SKM-1 (cell line): ENCODE measurements at regions not wholly inside any gene's neighbourhood (a gene's known extent, or its start where the extent isn't known, plus 50 kb on each side); places are given as distances from the start of the nearest gene placed in this dataset.

ENCODE experiments used
- DNase-seq: peaks from one replicate; lab custom pipeline; 2025; ENCODE audit not compliant: unreplicated experiment; lab: John Stamatoyannopoulos, UW

DNA sequence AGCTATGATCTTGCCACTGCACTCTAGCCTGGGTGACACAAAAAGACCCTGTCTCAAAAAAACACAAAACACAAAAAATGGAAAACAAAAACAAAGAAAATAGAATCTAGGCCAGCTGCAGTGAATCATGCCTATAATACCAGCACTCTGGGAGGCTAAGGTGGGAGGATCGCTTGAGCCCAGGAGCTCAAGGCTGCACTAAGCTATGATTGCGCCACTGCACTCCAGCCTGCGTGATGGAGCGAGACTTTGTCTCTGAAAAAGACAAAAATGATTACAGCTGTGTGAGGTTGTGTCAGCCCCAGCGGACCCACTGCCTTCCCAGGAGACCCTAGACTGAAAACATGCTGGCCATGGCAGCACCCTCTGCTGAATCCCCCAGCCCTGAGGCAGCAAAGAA is 80.2 kb upstream of the ZBTB40 start:
- DNase-seq = no peak

DNA sequence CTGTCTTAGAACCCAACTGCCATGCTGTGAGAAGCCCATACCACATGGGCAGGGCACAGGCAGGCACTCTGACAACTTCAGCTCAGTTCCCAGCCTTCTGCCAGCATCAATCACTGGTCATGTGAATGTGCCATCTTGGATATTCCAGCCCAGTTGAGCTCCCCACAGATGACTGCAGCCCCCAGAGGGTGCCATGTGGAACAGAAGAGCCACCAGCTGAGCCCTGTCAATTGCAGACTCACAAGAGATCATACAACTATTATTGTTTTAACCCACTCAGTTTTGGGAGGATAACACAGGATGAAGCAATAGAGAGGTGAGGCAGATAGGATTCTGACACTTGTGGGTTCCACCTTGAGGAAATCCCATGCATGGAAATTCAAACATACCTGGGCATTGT is 78.4 kb upstream of the ZBTB40 start:
- no peak for DNase-seq

DNA sequence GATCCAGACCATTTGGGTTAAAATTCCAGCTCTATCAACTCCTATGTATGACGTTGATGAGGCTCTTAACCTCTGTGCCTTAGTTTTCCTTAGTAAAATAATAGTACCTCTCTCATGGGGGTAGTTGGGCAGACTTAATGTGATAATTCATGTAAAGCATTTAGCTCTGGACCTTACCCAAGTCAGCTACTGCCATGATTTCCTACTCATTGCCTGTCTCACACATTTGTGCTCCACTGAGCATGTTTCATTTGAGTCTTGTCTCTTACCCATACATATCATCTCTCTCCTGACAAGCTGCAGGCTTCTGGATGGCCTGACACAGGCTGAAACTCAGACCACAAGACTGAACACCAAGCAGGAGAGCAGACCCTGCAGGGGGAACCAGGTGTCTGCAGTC is 77.7 kb upstream of the ZBTB40 start:
- no peak for DNase-seq

DNA sequence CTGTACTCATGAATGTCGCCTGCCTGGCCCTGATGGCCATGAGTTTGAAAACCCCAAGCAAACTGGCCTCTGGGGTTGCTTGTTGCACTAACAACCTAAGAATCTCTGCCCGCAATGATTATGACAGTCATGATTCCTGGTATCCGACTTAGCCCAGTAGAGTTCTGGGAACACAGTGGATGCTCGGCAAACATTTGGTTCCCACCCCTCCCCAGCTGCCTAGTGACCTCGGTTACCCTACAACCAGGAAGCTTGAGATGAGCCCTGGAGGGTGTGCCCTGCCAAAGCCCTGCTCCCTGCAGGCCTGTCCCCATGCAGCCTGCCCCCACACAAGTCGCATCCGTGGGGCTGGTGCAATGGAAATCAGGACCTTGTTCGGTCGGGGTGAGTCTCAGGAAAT is 76.0 kb upstream of the ZBTB40 start:
- DNase-seq = no peak

DNA sequence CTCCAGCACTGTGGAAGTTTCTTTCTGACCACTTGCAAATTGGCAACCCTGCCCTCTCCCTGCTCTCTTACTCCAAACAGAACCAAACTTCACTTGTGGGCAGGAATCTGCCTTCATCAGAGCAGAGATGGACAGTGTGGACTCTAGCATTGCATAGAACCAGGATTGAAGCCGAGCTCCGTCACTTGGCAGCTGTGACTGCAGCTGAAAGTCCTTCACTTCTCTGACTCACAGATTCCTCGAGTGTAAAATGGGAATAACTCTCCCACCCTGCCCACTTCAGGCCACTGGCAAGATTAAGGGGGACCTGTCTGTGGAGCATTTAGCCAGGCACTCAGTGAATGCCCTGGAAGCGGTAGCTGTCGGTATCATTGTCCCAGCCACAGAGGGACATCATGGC is 75.7 kb upstream of the ZBTB40 start:
- DNase-seq = no peak

DNA sequence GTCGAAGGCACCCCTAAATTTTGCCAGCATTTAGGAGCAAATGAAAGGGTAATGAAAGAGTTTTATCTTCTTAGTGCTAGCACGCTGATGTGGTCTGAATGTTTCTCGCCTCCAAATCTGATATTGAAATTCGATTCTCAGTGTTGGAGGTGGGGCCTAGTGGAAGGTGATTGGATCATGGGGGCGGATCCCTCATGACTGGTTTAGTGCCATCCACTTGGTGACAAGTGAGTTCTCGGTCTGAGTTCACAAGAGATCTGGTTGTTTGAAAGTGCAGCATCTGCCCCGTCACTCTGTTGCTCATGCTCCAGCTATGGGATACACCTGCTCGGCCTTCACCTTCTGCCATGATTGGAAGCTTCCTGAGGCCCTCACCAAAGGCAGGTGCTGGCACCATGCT is 75.1 kb upstream of the ZBTB40 start:
- DNase-seq = no peak

DNA sequence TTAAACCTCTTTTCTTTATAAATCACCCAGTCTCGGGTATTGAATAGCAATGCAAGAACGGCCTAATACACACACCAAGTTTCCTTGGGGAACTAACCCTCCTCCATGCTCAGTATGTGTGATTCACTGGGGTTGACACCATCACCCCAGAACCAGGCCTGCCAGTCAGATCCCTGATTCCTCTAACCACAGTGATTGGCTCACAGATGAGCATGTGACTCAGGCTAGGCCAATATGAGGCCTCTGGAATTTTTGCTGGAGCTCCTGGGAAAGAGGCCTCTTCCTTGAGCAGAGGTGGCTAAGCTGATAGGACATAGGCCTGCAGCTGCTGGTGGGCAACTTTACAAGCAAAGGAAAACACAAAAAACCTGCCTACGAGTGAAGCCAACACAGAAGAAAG is 74.7 kb upstream of the ZBTB40 start:
- DNase-seq = no peak

DNA sequence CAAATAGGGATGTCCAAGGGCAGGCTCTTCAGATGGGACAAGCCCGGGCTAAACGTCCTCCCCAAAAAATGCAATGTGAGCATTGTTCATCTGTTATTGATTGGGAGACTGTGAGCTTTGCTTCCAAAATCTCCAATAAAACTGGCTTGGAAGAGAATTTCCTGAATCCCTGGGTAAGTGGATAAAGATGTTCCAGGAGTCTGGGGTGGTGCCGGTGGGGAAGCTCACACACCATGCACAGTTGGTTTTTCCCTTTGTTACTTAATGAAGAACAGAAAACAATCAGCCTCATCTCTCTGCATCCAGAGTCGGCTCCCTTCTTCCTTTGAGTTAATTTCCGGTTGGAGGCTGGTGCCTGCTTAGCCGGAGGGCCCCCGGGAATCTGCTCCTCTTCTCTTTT is 72.1 kb upstream of the ZBTB40 start:
- DNase-seq = no peak

DNA sequence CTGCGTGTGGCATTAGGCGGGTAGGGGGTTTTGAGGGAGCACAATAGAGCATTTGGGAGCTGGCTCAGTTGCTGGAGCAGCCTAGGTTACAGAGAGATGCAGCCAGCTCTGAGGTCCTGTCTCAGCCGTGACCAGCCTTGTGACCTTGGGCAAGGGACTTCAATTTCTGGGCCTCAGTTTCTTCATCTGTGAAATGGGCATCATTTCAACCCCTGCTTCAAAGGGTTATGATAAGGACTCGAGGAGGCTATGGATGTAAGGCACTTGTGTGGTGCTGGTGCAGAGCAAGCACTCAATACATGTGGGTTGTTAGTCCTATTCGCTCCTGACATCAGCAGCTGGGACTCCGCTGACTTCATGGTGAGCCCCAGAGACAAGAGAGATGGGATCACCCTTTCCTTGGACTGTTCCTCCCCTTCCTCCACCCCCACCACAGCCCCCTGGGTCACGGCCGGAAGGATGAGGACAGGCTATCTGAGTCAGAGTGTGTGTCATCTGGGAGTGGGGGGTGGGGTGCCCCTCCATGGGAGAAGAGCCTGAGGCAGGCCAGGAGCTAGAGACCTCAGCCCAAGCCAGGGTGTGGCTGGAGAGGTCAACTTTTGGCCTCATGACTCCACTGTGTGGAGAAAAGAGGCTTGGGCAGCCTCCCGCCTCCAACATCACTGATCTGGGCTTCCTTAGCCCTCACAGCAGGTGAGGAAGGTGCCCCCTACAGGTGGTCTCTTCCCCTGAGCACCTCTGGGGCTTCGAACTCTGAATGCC is 71.4 kb upstream of the ZBTB40 start:
- DNase-seq = no peak

DNA sequence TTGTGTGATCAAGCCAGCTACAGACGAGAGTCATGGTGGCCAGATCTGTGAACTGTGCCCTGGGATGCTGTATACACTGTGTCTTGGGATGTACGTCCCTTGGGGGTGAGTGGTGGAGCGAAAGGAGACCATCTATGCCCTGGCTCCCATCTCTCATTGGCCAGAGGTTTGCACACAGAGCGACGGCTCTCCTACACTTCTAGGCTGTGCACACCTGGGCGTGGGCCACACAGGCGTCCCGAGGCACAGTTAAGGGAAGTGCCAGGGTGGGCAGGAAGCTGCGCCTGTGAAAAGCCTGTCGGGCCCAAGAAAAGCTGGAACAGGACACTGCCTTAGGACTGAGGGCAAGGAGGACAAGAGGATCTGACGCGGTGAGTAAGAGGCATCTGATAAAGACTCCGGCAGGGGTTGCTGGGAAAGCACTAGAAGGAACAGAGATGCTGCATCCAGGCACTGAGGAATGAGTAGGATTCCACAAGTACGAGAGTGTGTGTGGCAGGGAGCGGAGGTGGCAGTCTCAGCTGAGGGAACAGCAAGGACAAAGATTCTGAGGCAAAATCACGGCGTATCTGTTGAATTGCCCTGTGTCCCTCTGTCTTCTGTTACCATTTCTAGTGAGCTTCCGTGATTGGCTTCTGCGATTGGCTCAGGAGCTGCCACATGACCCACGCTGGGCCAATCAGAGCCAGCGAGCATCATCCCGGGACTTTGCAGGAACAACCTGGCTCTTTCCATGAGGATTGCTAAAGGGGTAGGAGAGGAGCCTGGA is 67.9 kb upstream of the ZBTB40 start:
- DNase-seq = no peak

DNA sequence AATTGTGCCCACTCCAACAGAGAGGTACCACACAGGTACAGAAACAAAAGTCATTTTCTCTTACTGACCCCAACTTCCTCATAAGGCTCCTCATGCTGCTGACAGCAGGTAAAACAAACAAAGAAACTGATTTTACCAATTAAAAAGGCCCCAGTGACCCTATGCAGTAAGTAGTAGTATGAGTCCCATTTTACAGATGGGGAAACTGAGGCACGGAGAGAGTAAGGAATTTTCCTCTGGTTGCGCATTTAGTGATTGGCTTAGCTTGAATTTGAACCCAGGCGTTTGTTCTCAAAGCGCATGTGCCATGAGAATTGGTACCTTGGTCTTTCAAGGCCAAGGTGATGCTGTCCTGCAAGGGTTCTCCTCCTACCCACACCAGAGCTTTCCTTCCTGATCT is 66.1 kb upstream of the ZBTB40 start:
- no peak for DNase-seq

DNA sequence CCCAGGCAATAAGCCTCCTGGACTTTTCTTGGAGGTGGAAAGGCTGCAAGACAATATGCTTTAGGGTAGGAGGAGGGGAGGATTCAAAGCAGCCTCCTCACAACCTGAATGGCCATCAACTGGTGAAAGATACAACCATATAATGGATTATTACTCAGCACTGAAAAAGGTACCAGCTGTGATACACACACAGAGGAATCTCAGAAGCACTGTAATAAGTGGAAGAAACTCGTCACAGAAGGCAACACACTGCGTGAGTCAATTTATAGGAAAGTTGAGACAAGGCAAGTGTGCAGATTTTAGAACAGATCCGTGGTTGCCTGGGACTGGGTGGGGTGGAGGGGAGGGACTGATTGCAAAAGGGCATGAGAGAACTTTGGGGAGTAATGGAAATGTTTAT is 64.9 kb upstream of the ZBTB40 start:
- no peak for DNase-seq

DNA sequence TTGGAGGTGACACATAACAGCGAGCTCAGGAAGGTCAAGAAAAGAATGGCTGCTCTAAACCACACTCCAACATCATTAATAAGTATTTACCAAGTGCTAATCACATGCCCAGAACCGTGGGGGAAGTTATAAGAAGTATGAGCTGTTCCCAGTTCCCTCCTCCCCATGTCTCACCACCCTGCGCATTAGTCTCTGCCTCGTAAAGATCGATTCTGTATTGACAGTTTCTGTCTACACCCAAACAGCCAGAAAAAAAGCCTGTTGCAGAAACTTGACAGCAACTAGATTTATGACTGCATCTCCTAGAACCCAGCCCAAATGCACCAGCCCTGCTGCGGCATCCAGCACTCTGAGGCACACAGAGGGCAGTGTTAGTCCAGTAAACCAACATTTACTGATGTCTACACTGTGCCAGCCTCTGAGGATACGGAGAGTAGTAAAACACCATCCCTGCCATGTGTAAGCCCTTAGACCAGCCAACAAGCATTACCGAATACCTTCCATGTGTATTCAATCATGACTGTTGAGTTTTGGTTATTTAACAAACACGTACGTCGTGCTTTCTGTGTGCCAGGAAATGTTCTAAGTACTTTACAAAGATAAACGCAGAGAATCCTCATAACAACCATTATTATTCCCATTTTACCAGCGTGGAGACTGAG is 63.6 kb upstream of the ZBTB40 start:
- no peak for DNase-seq

DNA sequence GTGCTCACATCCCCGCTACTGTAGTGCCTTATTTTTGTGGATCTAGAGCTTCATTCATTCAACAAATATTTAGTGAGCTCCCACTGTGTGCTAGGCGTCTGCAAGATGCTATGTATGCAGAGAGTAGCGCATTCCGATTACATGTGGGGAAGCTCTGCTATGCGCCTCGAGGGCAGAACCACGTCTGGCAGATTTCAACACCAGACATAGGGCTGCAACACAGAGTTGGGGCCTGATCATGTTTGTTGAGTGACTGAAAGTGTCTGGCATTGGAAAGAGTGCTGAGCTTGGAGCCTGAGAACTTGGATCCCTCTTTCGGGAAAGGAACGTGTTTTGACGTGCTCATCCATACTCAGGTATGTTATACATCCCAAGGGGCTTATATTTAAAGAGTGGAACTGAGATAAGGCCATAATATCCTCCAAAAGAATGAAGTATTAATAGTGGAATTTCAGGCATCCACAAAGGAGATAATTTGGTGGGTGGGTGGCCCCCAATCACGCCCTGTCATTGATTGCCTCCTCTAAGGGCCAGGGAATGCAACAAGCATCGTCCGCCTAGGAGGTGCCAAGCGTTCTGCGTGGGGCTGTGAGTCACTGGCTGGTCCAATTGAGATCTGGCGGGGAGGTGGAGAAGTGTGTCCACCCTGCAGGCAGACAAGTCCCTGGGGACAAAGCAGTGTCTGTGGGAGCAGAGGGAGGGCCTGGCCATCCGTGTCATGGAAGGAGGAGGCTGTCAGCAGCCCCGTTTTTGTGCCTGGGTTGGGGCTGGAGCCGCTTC is 62.8 kb upstream of the ZBTB40 start:
- no peak for DNase-seq

DNA sequence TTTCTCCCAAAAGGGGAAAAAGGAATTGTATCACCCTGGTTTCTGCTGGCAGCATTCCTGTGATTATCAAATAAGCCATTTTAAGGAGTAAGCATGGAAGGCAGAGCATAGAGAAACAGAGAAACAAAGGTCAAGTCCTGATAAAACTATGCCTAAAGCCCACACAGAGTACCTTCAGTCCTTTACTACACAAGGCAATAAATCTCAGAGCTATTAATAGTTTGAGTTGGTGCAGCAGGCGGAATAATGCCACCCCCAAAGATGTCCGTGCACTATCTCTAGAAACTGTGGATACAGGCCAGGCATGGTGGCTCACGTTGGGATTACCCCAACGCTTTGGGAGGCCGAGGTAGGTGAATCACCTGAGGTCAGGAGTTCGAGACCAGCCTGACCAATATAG is 58.1 kb upstream of the ZBTB40 start:
- DNase-seq = no peak

DNA sequence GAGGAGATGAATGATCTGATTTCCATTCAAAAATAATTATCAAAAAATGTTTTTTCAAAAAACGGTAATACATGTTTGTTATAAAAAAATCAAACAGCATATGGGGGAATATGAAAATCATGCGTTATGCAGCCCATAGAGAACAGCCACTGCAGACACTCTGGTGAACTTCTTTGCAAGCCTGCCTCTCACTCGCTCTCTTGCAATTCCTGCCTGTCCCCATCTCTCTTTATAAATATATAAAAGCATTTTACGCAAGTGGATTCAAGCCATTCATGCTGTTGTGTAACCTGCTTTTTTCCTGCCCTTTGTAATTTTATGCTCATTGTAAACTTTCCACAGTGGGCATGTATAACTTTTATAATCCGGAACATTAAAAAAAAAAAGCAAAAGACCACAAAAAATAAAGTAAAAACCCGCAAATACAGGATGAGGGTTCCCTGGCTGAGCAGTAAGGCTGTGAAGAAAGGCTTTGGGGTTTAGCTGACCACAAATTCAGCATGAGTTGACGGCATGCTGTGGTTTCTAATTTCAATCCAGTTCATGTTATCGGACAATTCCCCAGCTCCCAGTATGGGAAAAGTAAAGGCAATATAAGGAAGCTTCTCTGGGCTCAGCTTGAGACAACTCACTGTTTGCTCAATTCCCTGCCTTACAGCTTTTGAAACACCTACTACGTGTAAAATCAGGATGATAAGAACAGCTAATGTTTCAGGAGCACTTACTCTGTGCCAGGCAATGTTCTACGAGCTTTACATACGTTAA is 52.8 kb upstream of the ZBTB40 start:
- no peak for DNase-seq

DNA sequence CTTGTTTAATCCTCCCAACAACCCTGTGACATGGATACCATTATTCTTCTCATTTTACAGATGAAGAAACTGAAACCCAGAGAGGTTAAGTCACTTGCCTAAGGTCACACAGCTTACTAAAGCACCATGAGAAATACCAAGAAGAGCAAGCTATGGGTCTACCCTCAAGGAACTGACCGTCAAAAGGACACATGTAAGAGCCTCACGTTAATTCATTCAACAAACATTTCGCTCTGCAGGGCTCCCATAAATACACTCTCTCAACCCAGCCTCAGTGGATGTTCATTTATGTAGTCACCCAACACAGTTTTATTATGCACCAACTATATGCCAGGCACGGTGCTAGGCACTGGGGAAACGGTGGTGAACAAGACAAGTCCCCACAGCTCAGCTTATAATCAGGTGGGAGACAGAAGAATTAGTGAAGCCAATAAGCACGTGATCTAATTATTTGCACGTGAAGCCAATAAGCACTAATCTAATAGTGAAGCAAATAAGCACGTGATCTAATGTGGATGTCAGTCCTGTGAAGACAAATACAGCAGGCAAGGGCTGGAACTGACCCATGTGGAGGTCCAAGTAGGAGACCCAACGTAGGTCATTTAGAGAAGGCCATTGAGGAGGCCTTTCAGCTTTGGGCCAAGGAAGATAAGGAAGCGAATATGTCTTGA is 52.1 kb upstream of the ZBTB40 start:
- no peak for DNase-seq
